GM12865 (cell line): ENCODE measurements at regions not wholly inside any gene's neighbourhood (a gene's known extent, or its start where the extent isn't known, plus 50 kb on each side); places are given as distances from the start of the nearest gene placed in this dataset.

Source experiments
- DNase-seq: peaks from one replicate; pipeline ENCODE4 v3.0.0; 2010; ENCODE audit warnings: low read depth
- H3K4me3 ChIP-seq: 2 replicates; pipeline ENCODE4 v1.5.1; 2011; ENCODE audit warnings: mild to moderate bottlenecking, low read depth, low read length, control low read depth
- TF ChIP-seq, protein P1 (sequence below): IDR thresholded peaks from 2 replicates; pipeline ENCODE4 v1.5.1; 2011; ENCODE audit warnings: low read length, control low read depth, low read depth, inconsistent platforms; ENCODE audit not compliant: insufficient read depth; ENCODE audit errors: missing control alignments

DNA sequence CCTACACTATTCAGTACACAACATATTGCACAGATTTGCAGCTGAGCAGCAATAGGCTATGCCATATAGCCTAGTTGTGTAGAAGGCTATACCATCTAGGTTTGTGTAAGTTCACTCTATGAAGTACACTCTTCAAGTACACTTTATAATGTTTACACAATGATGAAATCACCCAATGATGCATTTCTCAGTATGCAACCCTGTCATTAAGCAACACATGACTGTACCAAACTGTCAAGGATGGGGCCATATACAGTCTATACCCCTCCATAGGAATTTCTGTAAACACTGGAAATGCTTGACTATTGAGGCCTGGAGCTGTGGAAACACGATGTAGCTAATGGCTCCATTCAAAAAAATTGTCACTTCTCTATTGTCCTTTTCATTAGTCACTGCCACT, 535.4 kb downstream of the EPM2A start:
- no peak overlapping the region for H3K4me3 ChIP-seq
- no peak for DNase-seq
- TF ChIP-seq, protein P1, sequence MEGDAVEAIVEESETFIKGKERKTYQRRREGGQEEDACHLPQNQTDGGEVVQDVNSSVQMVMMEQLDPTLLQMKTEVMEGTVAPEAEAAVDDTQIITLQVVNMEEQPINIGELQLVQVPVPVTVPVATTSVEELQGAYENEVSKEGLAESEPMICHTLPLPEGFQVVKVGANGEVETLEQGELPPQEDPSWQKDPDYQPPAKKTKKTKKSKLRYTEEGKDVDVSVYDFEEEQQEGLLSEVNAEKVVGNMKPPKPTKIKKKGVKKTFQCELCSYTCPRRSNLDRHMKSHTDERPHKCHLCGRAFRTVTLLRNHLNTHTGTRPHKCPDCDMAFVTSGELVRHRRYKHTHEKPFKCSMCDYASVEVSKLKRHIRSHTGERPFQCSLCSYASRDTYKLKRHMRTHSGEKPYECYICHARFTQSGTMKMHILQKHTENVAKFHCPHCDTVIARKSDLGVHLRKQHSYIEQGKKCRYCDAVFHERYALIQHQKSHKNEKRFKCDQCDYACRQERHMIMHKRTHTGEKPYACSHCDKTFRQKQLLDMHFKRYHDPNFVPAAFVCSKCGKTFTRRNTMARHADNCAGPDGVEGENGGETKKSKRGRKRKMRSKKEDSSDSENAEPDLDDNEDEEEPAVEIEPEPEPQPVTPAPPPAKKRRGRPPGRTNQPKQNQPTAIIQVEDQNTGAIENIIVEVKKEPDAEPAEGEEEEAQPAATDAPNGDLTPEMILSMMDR: no peak

DNA sequence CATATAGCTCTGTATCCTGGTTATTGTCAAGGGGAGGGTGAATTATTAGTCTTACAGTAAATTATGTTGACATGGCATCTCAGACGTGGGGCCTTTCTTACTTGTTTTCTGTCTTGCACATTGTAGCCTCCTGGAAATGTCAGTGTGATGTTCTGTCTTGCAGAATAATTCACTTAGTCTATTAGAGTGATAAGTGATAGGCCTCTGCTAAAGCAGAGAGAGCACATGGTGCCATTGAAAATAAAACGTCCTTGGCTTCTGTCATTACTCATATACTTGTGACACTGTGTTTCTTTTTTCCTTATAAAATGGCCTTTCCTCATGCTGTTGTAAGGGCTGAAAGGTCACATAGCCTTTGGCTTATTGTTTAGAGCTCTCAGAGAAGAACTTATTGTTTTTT, 531.0 kb downstream of the EPM2A start:
- TF ChIP-seq, protein P1: no peak
- H3K4me3 ChIP-seq: no peak overlapping the region
- no peak for DNase-seq

DNA sequence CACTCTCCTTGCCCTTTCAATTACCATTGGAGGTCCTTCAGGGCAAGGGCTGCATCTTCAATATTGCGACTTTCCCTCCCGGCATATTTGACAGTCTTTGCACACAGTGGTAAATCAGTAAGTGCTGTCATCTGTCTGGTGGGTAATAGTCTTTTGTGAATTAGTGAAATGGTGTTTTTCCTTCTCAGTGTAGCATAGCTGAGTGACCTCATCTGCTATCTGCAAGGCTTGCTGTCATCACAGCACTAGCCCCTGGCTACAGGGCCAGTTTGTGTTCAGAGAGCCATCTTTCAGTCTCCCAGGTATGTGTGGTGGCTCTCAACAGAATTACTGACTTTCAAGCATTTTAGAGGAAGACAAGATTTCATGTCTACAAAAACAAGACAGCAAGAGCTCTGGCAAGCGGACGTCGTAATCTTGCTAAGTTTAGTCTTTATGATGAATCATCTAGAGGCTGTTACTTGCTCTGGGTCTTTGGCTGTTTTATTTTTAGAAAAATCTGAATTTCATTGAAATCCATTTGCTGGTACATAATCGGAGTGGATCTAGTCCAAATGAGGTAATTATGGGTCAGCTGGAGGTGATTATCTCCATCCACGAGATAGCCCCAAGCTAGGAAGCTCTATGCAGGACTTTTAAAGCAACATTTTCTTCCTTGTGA, 528.9 kb downstream of the EPM2A start:
- TF ChIP-seq, protein P1: no peak
- no peak for DNase-seq
- H3K4me3 ChIP-seq: no peak overlapping the region

DNA sequence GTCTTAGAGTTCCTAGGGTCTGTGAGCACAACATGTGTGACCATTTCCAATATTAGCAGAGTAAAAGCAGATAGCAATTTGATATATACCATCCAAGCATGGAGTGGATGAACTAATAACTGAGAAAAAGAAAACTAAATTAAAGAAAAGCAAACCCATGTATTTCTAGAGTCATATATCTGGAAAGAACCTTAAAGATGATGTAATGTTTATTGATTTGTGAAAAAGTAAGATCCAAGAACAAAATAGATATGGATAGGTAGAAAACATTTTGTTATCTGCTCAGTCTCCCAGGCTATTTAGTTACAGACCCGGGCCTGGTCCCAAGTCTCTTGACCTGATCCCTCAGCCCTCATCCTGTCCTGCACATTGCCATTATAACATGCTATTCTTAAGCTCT, 526.8 kb downstream of the EPM2A start:
- H3K4me3 ChIP-seq: no peak overlapping the region
- TF ChIP-seq, protein P1: no peak
- no peak for DNase-seq

DNA sequence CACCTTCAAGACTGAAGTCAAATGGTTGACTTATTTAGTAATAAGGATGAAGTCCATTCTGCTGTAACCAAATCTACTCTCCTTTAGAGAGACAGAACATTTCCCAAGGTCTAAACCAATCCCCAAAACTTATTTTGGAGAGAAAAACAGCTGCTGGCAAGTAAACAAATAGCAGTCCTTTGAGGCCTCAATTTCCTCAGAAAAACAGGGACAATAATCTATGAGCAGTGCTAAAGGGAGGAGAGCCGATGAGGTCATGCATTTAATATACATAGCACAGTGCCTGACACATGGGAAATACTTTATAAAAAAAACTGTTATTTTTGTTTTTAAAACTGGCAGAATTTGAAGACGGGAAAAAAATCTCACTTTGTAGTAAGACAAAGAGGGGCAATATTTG, 526.0 kb downstream of the EPM2A start:
- DNase-seq: no peak
- H3K4me3 ChIP-seq: no peak overlapping the region
- TF ChIP-seq, protein P1: no peak

DNA sequence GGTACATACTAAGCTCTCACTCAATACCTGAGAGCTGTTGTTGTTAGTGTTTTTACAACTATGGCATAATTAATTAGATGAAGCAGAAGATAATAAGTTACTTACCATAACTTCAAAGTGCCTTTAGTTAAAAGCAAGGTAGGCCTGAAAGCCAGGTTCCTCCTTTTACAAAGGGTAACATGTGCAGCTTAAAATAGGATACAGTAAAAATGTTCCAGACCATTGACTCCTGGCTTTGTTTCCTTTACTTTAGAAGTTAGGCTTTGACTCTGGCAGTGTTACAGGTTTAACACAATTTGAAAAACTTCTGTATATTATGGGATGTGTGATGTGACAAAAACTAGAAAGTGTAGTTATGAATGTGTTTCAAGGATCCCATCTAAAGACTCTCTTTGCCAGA, 522.5 kb downstream of the EPM2A start:
- peak; percentile 17 for DNase-seq
- TF ChIP-seq, protein P1: no peak
- no peak overlapping the region for H3K4me3 ChIP-seq

DNA sequence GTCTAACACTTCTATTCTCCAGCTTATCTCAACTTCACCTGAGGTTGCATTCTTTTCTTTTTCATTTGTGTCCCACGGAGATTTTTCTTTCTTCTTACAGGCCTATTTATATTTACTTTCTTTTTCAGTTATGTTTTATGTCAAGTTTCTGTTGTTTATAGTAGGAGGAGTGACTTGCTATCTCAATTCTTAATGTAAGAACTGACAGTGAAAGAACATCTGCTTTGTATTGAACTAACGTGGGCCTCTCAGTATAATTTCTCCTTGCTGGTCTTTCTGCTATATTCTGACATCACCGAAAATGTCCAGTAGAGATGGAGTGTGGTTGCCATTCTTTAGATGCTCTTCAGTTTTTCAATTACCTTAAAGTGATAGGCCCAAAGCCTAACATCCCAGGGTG, 521.7 kb downstream of the EPM2A start:
- no peak overlapping the region for H3K4me3 ChIP-seq
- TF ChIP-seq, protein P1: no peak
- DNase-seq: peak; percentile 59
